HEK293 (cell line): ENCODE measurements at regions not wholly inside any gene's neighbourhood (a gene's known extent, or its start where the extent isn't known, plus 50 kb on each side); places are given as distances from the start of the nearest gene placed in this dataset.

Experiments used
- CTCF ChIP-seq: fragments of 450-650 bp; formaldehyde crosslinking; IDR thresholded peaks from 2 replicates; pipeline ENCODE4 v1.5.1; 2016; ENCODE audit warnings: missing biosample characterization, missing genetic modification characterization
- GFI1B ChIP-seq: fragments of 450-650 bp; formaldehyde crosslinking; IDR thresholded peaks from 2 replicates; pipeline ENCODE4 v1.5.1; 2016; ENCODE audit warnings: missing biosample characterization, missing genetic modification characterization
- PATZ1 ChIP-seq: fragments of 450-650 bp; formaldehyde crosslinking; IDR thresholded peaks from 2 replicates; pipeline ENCODE4 v1.5.1; 2016; ENCODE audit warnings: missing biosample characterization, missing genetic modification characterization
- REST ChIP-seq: fragments of 450-650 bp; formaldehyde crosslinking; IDR thresholded peaks from 2 replicates; pipeline ENCODE4 v1.5.1; 2016; ENCODE audit warnings: missing biosample characterization, missing genetic modification characterization
- SCRT2 ChIP-seq: fragments of 450-650 bp; formaldehyde crosslinking; IDR thresholded peaks from 2 replicates; pipeline ENCODE4 v1.5.1; 2016; ENCODE audit warnings: missing biosample characterization, missing genetic modification characterization
- ZBTB8A ChIP-seq: fragments of 450-650 bp; formaldehyde crosslinking; IDR thresholded peaks from 2 replicates; pipeline ENCODE4 v1.5.1; 2016; ENCODE audit warnings: missing biosample characterization, missing genetic modification characterization
- ZNF280D ChIP-seq: fragments of 450-650 bp; formaldehyde crosslinking; IDR thresholded peaks from 2 replicates; pipeline ENCODE4 v1.5.1; 2016; ENCODE audit warnings: missing biosample characterization, missing genetic modification characterization
- ZNF416 ChIP-seq: fragments of 450-650 bp; formaldehyde crosslinking; IDR thresholded peaks from 2 replicates; pipeline ENCODE4 v1.5.1; 2016; ENCODE audit warnings: missing biosample characterization, missing genetic modification characterization
- ZNF623 ChIP-seq: fragments of 450-650 bp; formaldehyde crosslinking; IDR thresholded peaks from 2 replicates; pipeline ENCODE4 v1.5.1; 2016; ENCODE audit warnings: missing biosample characterization, missing genetic modification characterization
- ZNF747 ChIP-seq: fragments of 450-650 bp; formaldehyde crosslinking; IDR thresholded peaks from 2 replicates; pipeline ENCODE4 v1.5.1; 2016; ENCODE audit warnings: missing biosample characterization, missing genetic modification characterization
- ZNF837 ChIP-seq: fragments of 450-650 bp; formaldehyde crosslinking; IDR thresholded peaks from 2 replicates; pipeline ENCODE4 v1.5.1; 2016; ENCODE audit warnings: missing biosample characterization, missing genetic modification characterization

GRCh38 chr1:113185463-113186104 lies 112.6 kb downstream of the LRIG2 start:
- no peak for TF ChIP-seq ZBTB8A (tag by site-specific recombination)
- no peak for TF ChIP-seq ZNF280D (tag by site-specific recombination)
- no peak for TF ChIP-seq ZNF747 (tag by site-specific recombination)
- no peak for TF ChIP-seq CTCF (tag by site-specific recombination)
- TF ChIP-seq ZNF837 = no peak
- no peak for TF ChIP-seq PATZ1
- TF ChIP-seq ZNF623 (tag by site-specific recombination) = no peak
- TF ChIP-seq ZNF416 (tag by site-specific recombination) = no peak
- TF ChIP-seq SCRT2 (tag by site-specific recombination) = peak; percentile 96
- no peak for TF ChIP-seq REST (tag by site-specific recombination)
- TF ChIP-seq GFI1B (tag by site-specific recombination) = no peak
